ENCODE measurements at regions not wholly inside any gene's neighbourhood (a gene's known extent, or its start where the extent isn't known, plus 50 kb on each side); places are given as distances from the start of the nearest gene placed in this dataset.

DNA sequence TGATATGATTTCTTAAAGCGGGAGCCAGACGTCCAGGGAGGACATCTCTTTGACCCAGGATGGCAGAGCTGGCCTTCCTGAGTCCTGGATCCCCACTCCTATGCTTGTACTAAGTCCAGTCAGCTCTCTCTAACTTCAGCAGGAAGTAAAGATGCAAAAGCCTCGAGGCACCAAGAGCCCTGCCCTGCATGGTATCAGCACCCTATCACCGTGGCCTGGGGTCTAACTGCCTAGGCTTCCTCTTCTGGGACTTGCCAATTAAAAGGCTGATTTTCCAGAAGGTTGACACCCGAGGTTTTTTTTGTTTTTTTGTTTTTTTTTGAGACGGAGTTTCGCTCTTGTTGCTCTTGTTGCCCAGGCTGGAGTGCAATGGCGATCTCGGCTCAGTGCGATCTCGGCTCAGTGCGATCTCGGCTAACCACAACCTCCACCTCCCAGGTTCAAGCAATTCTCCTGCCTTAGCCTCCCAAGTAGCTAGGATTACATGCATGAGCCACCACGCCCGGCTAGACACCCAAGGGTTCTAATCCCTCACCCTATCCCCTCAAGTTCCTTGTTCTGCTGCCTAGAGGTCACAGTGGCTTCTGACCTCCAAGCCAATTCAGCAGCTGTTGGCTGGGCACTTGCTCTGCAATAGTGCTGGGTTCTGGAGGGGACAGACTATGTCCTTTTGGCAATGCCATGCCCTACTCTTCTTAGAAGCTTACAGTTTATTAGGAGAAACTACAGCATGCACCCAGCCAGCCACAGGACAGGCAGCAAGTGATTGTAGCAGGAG, 50.6 kb upstream of the FTH1 start:
- Histone ChIP-seq H3K4me1 (ENCODE audit: control insufficient read depth in 5 of 5, insufficient read depth in 5 of 5, low read length in 5 of 5) (peaks cover 0 to 6% (median 5%) of the 10 kb centered on the region in 5 donors), H3K9ac (ENCODE audit: low read length in 5 of 5) (no peak overlapping the region), H3K4me3 (ENCODE audit: low read depth in 1 of 5, low read length in 5 of 5) (no peak overlapping the region), H3K27ac (ENCODE audit: low read depth, low read length) (no peak overlapping the region), H3K27me3 (ENCODE audit: control insufficient read depth in 5 of 5, insufficient read depth in 4 of 5, low read length in 5 of 5) (no peaks in the 10 kb centered on the region), H3K36me3 (ENCODE audit: control insufficient read depth in 5 of 5, insufficient read depth in 5 of 5, low read length in 5 of 5) (no peaks in the 10 kb centered on the region), H3K9me3 (ENCODE audit: control insufficient read depth in 5 of 5, low read length in 5 of 5) (peaks cover 0 to 11% (median 9%) of the 10 kb centered on the region in 5 donors)
